Peyer's patch (tissue), 4 donors: ENCODE measurements at regions not wholly inside any gene's neighbourhood (a gene's known extent, or its start where the extent isn't known, plus 50 kb on each side); places are given as distances from the start of the nearest gene placed in this dataset.

Source experiments
- DNase-seq, 3 donors: peaks; one replicate each; pipeline ENCODE4 v3.0.0-alpha.2; 2017 to 2019
- H3K27ac ChIP-seq, 4 donors: fragments of 200-600 bp; sonication (generic); one replicate each; pipeline ENCODE4 v1.5.1; 2016 to 2019
- H3K27me3 ChIP-seq, 2 donors: fragments of 200-600 bp; sonication (generic); one replicate each; pipeline ENCODE4 v1.5.1; 2019
- H3K36me3 ChIP-seq, 3 donors: fragments of 200-600 bp; sonication (generic); one replicate each; pipeline ENCODE4 v1.5.1; 2016 to 2019
- H3K4me1 ChIP-seq, 4 donors: fragments of 200-600 bp; sonication (generic); one replicate each; pipeline ENCODE4 v1.5.1; 2016 to 2019
- H3K4me3 ChIP-seq, 4 donors: fragments of 200-600 bp; sonication (generic); 1 replicate in 3 of 4; 2 replicates in 1 of 4; pipeline ENCODE4 v1.5.1; 2016 to 2019; ENCODE audit warnings: mild to moderate bottlenecking in 1 of 4
- H3K9me3 ChIP-seq, 4 donors: fragments of 200-600 bp; sonication (generic); one replicate each; pipeline ENCODE4 v1.5.1; 2016 to 2019; ENCODE audit warnings: mild to moderate bottlenecking in 1 of 4
- POLR2A ChIP-seq, 2 donors: fragments of 450-650 bp; IDR thresholded peaks; one replicate each; pipeline ENCODE4 v1.5.1; 2017; ENCODE audit warnings: antibody characterized with exemption in 2 of 2, mild to moderate bottlenecking in 2 of 2, moderate library complexity in 2 of 2
- TF ChIP-seq, protein P1 (sequence below), 6 experiments: fragments of 450-650 bp in 4 of 6; fragments of 200-600 bp in 2 of 6; sonication (generic) in 1 of 6; IDR thresholded peaks; one replicate each; pipeline ENCODE4 v1.5.1; 2017 to 2019; ENCODE audit warnings: antibody characterized with exemption in 6 of 6, mild to moderate bottlenecking in 3 of 6, moderate library complexity in 1 of 6

DNA sequence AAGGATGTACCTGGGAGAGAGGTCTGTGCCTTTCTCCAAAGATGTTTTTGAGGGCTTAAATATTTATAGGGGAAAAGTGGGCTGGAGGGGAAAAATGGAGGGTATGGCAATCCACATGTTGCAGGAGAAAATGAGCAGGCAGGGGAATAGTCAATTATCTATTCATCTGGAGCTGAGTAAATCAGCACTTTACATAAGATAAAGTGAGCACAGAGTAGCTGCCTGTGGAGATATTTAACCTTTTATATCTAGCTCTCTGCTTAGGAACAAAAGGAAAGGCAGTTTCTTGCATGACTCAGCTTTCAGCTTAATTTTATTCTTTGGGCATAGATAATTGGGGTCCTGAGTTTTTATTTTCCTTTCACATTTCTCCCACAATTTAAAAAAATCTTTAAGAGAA lies 93.6 kb upstream of the NPY2R start:
- H3K9me3 ChIP-seq, result no peaks in the 10 kb centered on the region
- H3K27ac ChIP-seq, result no peak overlapping the region
- no peaks in the 10 kb centered on the region for H3K36me3 ChIP-seq
- DNase-seq, result no peak
- H3K4me1 ChIP-seq, result no peaks in the 10 kb centered on the region
- H3K4me3 ChIP-seq, result no peak overlapping the region
- TF ChIP-seq, protein P1, sequence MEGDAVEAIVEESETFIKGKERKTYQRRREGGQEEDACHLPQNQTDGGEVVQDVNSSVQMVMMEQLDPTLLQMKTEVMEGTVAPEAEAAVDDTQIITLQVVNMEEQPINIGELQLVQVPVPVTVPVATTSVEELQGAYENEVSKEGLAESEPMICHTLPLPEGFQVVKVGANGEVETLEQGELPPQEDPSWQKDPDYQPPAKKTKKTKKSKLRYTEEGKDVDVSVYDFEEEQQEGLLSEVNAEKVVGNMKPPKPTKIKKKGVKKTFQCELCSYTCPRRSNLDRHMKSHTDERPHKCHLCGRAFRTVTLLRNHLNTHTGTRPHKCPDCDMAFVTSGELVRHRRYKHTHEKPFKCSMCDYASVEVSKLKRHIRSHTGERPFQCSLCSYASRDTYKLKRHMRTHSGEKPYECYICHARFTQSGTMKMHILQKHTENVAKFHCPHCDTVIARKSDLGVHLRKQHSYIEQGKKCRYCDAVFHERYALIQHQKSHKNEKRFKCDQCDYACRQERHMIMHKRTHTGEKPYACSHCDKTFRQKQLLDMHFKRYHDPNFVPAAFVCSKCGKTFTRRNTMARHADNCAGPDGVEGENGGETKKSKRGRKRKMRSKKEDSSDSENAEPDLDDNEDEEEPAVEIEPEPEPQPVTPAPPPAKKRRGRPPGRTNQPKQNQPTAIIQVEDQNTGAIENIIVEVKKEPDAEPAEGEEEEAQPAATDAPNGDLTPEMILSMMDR (IDR thresholded peaks at IDR 0.05), result no peak
- TF ChIP-seq POLR2A (IDR thresholded peaks at IDR 0.05), result no peak
- H3K27me3 ChIP-seq, result no peaks in the 10 kb centered on the region

DNA sequence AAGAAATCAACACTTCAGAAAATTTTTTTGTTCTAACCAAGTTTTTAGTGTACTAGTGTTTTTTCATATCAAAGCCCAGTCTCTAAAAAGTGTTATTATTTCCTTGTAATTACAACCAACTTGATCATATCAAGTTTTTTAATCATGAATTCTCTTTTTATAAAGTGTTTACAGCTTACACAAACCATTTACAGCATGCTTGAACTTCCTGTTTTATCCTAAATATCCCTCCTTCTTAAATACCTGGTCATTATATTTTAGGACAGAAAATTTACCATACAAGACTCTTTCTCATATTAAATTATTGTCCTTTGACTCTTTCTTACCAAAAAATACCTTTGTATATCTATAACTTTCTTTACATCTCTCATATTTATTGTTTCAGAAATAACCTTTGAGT lies 89.4 kb upstream of the NPY2R start:
- Histone ChIP-seq H3K4me1 (no peaks in the 10 kb centered on the region), H3K4me3 (no peak overlapping the region), H3K36me3 (no peaks in the 10 kb centered on the region), H3K9me3 (no peaks in the 10 kb centered on the region), H3K27me3 (no peaks in the 10 kb centered on the region), H3K27ac (no peak overlapping the region)
- TF ChIP-seq, protein P1 (IDR thresholded peaks at IDR 0.05), result no peak
- TF ChIP-seq POLR2A (IDR thresholded peaks at IDR 0.05), result no peak
- DNase-seq, result no peak

DNA sequence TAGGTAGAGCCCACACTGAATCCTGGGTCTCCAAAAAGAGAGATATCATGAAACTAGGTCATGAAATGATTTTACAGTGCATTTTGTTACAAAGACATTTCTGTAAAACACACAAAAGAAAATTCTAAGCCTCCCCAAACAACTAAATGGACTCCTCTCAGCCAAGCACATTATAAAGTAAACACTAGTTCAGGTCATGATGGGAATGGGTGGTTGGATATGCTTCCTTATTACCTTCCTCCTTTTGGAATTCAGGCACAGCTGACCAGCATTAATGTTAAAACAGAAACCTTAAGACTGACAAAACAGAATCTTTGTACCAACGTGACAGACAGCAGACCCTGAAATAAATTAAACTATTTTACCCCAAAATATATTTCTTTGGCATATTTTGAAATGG lies 87.9 kb upstream of the NPY2R start:
- Histone ChIP-seq H3K4me3 (no peak overlapping the region), H3K27me3 (no peaks in the 10 kb centered on the region), H3K27ac (no peak overlapping the region), H3K36me3 (no peaks in the 10 kb centered on the region), H3K9me3 (no peaks in the 10 kb centered on the region), H3K4me1 (no peaks in the 10 kb centered on the region)
- no peak for DNase-seq
- no peak for TF ChIP-seq POLR2A (IDR thresholded peaks at IDR 0.05)
- TF ChIP-seq, protein P1 (IDR thresholded peaks at IDR 0.05), result no peak

DNA sequence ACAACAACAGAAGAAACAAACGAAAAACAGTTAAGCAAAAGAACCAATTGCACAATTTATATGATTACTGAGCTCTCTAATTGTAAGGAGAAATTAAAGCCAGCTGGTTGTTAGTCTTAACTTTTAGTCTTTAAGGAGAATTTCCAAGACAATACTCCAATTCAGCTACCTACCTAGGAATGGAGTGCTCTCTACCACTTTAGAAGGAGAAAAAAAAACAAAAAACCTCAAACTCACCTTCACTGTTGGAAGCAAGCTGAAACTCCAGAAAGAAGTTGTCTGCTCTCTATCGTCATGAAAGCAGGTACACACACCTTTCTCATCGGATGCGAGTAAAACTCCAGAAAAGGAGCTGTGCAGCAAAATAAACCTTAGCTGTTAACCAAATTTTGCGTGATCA lies 86.1 kb upstream of the NPY2R start:
- Histone ChIP-seq H3K36me3 (no peaks in the 10 kb centered on the region), H3K27ac (no peak overlapping the region), H3K27me3 (no peaks in the 10 kb centered on the region), H3K4me1 (no peaks in the 10 kb centered on the region), H3K9me3 (no peaks in the 10 kb centered on the region), H3K4me3 (no peak overlapping the region)
- TF ChIP-seq POLR2A (IDR thresholded peaks at IDR 0.05), result no peak
- TF ChIP-seq, protein P1 (IDR thresholded peaks at IDR 0.05), result no peak
- DNase-seq, result no peak

DNA sequence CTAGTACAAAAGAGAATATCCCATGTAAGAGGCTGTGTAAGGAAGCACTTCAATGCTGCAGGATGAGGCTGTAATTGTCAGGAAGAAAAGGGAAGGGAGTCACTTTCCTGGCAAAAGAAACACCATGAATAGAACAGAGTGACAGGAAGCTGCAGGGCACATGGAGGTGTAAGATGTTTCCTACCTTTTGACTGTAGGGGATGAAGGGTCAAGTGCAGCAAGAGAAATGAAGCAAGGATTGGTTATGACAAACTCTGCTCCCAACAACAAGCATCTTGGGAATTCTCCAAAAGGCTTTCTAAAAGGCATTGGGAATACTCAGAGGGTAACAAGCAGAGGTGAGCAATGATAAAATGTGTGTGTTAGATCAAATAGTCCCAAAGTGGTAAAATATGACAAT lies 74.3 kb upstream of the NPY2R start:
- no peak for TF ChIP-seq POLR2A (IDR thresholded peaks at IDR 0.05)
- TF ChIP-seq, protein P1 (IDR thresholded peaks at IDR 0.05), result no peak
- Histone ChIP-seq H3K27me3 (no peaks in the 10 kb centered on the region), H3K9me3 (no peaks in the 10 kb centered on the region), H3K36me3 (no peaks in the 10 kb centered on the region), H3K4me1 (no peaks in the 10 kb centered on the region), H3K27ac (no peak overlapping the region), H3K4me3 (no peak overlapping the region)
- no peak for DNase-seq

DNA sequence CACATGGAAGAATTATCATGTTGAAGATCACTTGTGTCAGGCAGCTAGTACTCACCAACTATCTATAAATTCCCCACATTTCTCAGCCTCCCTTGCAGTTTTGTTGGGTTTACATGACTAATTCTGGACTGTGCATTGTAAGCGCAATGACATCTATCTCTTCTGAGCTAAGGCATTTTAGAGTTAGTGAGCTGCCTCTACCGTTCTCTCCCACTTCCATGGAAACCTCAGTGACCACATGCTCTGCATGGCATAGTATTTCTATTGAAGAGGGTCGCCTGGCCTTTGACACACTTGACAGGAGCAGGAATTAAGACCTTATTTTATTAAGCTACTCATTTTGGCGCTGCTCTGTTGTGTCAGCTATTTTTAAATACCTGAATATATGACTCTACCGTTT lies 67.5 kb upstream of the NPY2R start:
- no peaks in the 10 kb centered on the region for H3K36me3 ChIP-seq
- no peak for TF ChIP-seq POLR2A (IDR thresholded peaks at IDR 0.05)
- TF ChIP-seq, protein P1 (IDR thresholded peaks at IDR 0.05), result no peak
- H3K4me3 ChIP-seq, result no peak overlapping the region
- H3K4me1 ChIP-seq, result no peaks in the 10 kb centered on the region
- no peak for DNase-seq
- no peak overlapping the region for H3K27ac ChIP-seq
- no peaks in the 10 kb centered on the region for H3K27me3 ChIP-seq
- no peaks in the 10 kb centered on the region for H3K9me3 ChIP-seq
